ENCODE measurements at regions not wholly inside any gene's neighbourhood (a gene's known extent, or its start where the extent isn't known, plus 50 kb on each side); places are given as distances from the start of the nearest gene placed in this dataset.
"Not testable (repeated sequence)": the region's sequence is repeated elsewhere in the genome, so short reads cannot be mapped to it uniquely, and the experiment has no call there.

DNA sequence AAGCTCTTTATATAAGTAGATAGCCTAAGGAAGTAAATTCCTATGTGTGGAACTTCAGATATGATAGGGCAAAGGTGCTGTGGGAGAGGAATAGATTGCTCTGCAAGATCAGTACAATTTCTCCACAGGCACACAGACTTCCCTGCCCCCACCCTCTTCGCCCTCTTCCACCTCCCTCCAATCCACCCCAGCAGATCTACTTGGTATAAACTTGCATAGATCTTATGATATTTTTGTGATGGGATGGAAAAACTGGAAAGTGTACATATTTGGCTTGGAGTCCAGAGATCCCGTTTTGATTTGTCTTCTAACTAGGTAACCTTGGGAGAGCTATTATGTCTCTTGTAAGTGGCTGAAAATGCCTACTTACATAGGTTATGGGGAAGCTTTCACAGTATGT is 586.3 kb upstream of the USP24 start:
- no peak for DNase-seq

DNA sequence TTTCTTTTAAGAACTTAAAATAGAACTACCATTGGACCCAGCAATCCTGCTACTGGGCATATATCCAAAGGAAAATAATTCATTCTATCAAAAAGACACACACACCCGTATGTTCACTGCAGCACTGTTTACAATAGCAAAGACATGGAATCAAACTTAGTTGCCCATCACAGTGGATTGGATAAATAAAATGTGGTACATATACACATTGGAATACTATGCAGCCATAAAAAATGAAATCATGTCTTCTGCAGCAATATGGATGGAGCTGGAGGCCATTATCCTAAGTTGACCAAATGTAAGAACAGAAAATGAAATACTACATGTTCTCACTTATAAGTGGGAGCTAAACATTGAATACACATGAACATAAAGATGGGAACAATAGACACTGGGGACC is 585.3 kb upstream of the USP24 start:
- no peak for DNase-seq

DNA sequence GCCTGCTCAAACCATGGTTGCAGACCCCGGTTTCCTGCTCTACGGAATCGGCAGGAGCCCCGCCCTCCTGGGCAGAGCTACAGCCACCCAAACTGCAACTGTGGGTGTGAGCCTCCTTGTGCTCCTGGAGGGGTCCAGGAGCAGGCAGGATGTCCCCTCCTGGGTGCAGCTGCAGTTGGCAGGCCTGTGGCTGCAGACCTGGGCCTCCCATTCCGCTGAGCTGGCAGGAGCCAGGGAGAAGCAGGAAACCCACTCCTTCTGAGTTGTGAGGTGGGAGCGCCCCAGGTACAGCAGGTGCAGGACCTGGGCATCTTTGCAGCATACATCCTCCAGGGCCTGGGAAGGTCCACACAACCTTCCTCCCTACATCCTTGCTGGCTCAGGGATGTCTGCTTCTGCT is 578.7 kb upstream of the USP24 start:
- no peak for DNase-seq

DNA sequence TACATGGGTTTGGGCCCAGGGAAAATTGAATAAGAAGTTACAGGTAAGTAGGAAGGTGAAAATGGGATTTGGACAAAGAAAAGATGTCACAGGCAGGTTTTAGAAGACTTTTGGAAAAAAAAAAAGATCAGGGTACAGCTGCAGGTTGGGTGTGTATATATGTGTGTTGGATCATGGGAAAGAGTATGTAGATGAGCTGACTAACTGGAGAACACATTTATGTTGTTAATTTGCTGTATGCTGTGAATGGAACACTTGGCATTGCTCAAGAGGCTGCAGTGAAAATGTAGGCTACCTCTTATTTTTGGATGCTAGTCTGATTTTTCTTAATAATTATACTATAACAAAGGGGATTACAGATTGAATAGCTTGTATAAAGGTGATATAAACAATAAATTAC is 577.7 kb upstream of the USP24 start:
- no peak for DNase-seq

DNA sequence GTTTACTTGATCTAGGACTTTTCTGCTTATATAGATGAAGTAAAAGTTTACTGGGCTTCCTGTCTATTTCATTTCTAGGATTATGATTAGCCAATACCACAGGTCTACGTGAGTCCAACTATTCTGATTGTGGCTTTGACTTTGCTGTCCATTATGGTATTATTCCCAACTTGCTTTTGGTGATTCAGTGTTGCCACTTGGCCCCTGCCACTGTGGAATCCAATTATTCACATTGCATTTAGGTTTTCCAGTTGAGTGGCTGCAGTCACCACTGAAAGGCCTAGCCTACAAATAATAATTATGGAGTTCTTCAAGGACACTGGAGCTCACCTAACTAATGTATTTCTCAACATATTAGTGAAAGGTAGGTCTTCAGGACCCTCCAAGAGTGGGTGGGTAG is 574.3 kb upstream of the USP24 start:
- no peak for DNase-seq

DNA sequence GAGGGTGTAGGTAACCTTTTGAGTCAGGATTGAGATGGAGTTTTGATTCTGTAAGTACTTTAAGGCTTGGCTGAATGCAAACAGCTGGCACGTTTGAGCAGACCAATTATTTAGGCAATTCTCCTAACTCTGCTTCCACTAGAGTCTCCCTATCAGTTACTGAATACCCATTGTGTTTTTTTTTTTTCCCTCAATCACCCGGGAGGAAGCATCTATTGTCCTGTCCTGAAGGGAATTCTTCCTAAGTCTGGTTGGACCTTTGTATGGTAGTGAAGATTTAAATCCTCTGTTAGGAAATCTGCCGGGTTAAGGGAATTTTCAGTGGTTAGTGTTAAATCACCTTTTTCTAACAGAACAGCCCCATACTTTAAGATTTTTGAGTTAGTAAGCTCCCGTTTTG is 571.2 kb upstream of the USP24 start:
- DNase-seq: no peak

DNA sequence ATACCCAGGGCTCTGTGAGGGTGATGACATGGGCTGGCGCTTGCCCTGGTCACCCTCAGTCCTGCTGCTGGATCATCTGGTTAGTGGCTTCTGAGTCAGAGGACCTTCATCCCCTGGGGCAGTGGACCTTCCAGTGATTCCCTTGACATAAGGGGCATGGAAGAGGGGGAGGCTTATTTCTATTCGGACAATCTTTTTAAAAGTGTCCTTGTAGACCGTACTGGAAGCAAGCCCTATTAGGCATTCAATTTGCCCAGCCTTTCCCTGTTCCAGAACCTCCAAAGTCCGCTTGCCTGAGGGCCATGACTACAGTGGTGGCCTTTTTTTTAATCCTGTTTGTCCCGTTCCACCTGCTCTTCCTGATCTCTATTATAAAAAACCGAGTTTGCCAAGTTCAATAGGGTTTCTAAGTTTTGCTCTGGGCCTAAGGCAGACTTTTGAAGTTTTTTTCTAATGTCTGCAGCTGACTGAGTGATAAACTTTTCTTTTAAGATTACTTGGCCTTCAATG is 569.8 kb upstream of the USP24 start:
- not testable (repeated sequence) for DNase-seq

DNA sequence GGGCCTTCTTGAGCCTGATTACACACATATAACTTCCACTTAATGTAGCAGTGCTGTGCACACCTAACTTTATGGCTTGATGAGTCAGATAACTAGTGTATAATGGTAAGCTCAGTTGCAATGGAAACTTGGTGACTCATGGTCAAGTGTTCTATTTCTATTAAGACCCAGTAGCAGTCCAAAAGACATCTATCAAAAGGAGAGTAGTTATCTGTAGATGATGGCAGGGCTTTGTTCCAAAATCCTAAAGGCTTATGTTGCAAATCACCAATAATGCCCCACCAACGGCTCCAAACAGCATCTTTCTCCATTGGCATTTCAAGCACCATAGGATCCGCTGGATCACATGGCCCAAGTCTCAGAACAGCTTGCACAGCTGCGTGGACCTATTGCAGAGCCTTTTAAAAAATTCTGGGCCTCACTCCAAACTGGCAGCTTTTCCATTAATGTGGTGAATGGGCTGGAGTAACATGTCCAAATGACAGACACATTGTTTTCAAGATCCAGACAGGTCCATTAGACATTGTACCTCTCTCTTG is 566.8 kb upstream of the USP24 start:
- no peak for DNase-seq

DNA sequence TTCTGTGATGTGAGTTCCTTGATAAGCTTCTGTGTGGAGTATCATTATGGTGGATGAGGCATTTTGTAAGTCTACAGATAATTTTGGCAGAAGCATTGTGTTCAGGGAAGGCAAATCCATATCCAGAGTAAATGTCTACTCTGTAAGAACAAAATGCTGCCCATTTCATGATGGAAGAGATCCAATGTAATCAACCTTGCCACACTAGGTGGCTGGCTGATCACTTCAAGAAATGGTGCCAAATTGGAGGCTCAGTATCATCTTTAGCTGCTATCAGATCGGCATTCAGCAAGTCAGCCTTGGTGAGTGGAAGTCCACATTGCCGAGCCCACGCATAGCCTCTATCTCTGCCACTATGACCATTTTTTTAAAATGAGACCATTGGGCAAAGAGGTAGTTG is 565.8 kb upstream of the USP24 start:
- DNase-seq: no peak

DNA sequence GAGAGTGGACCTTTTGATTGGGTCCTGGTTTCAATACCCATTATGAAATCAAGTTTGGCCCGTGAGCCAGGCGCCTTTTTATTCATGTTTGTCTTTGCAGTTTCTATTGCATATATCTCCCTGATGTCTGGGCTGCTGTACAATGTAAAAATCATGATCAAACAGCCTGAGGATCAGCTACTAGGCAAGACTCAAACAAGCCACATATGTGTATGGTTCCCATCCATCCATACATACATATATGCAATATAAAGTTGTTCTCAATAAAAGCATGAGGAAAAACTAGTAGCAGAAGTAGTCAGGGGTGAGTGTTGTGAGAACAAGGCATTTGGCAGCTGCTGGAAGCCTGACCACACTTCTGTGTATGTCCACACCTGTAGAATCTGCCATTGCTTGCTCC is 562.4 kb upstream of the USP24 start:
- no peak for DNase-seq

DNA sequence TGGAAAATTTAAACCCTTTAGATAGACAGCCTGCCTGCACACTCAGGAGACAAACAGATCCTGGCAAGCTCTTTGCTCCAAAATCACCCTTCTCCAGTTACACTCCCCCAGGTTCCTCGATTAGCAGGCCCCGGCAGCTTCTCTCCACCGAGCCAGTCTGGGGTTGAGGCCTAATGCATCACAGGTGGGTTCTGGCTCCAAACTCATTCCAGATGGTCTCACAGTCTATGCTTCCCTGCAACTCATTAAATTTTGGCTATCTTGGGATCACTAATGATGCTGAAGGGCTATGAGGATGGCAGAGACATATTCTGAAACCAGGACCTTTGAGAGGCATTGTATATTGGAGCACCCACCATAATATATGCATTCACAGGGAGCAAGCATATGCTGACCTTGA is 559.8 kb upstream of the USP24 start:
- no peak for DNase-seq

DNA sequence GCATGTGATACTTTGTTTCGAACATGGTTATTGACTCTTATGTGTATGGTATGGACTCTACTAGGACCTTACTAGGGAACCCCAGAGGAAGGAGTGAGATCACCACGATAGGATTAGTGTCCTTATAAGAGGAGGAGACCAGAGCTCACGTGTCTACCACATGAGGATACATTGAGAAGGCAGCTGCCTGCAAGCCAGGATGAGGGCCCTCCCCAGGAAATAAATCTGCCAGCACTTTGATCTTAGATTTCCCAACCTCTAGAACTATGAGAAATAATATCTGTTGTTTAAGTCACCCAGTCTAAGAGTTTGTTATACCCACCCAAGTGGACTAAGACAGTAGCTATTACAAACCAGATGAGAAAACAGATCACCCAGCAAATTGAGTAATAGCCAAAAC is 559.3 kb upstream of the USP24 start:
- DNase-seq: no peak

DNA sequence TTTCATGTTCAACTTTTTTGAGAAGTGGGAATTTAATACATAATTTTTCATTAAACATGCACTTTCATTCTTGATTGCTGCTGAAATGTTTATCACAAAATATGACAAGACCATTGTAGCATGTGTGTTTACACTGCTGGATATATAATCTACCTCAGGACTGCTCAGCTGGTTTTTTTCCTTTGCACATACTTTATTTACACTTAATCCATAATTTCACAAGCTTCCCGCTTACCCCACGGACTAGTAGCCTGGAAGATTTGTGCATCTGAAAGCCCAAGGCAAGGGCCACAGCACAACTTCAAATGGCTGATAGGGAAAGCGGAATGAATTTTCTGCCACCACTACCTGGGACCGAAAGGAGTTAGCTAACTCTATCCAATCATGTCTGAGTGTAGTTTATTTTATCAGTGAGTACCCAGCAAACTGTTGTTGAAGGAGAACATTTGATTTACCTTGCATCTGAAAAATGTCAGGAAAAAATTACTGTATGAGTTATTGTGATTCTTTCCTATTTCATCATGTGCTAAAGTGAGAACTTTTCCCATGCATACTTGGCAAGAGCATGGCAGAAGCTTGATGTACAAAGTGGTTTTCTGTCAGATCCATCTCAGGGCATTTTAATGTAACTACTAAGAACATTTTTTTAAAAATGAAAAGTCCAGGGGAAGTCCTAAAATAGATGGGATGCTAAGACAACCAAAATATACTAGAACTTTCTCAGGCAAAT is 558.2 kb upstream of the USP24 start:
- DNase-seq: no peak

DNA sequence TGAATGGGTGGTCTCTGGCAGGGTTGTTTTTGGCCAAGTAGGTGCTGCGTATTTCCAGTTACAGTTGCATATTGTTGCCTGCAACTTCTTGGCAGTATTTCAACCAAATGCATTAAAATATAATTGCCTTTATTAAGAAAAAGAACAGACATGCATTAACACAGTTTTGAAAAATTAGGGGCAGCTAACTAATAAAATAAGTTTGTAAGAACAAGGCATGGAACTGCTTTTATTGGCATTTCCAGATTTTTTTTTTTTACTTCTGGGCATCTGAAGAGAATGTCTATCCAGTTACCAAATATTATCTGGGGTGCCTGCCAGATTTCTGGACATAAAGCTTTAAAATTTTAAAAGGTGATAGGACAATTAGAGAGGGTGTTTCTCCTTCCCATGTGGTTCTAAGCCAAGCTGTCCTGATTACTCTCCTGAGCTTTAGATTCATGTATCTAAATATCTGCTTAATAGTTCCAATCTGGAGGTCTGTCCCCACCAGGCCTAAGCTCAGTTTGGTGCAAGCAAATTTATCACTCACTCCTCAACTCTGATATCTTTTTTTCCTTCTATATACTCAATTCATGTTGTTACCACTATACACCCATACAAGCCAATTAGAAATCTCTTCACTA is 553.3 kb upstream of the USP24 start:
- no peak for DNase-seq

DNA sequence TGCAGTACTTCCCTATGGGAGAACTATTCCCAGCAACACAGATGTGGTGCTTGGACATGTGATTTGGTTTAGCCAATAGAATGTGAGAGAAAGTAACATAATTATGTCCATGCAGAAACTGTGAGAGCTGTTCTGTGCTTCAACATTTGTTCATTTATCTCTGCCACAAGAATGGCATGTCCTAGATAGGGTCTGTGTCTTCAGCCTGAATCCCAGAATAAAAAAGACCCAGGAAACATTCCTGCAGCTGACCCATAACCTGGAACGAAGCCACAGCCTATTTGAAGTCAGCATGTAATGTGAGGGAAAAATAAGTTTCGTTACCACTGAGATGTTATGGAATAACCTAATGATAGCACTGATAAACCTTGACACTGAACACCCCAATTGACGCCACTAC is 552.0 kb upstream of the USP24 start:
- no peak for DNase-seq

DNA sequence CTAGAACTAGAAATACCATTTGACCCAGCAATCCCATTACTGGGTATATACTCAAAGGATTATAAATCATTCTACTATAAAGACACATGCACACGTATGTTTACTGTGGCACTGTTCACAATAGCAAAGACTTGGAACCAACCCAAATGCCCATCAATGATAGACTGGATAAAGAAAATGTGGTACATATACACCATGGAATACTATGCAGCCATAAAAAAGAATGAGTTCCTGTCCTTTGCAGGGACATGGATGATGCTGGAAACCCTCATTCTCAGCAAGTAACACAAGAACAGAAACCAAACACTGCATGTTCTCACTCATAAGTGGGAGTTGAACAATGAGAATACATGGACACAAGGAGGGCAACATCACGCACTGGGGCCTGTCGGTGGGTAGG is 550.3 kb upstream of the USP24 start:
- DNase-seq: not testable (repeated sequence)

DNA sequence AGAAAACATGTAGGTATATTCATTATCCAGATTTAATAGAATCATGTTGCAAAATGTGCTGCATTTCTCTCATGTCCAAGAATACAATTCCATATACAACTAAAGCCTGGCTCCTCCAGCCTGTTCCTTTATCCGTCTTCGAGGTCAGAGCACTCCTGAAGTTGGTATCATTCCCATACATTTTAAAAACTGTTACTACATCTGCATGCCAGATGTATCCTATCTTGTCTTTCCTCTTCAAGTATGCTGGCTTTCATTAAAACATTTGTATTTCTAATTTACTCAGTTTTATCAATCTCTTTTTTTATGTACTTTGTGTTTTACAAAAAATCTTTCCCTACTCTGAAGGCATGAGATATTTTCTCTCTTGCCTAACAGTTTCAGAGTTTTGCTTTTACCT is 536.6 kb upstream of the USP24 start:
- DNase-seq: no peak

DNA sequence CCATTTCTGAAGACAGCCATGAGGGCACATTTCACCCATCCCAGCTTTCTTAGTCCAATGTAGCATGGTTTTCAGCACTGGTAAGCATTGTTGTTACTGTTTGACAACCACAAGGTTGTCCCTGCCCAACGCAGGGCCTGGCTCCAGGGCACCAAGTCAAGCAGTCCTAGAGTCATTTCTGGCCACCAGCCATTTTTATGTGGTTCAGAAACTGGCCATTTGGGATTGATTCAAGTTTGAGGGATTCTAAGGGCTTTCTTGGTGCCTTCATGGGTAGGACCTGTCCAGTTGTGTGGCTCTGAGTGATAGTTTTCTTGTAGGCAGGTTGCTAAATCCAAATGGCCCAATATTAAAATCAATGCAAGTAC is 535.4 kb upstream of the USP24 start:
- DNase-seq: no peak

DNA sequence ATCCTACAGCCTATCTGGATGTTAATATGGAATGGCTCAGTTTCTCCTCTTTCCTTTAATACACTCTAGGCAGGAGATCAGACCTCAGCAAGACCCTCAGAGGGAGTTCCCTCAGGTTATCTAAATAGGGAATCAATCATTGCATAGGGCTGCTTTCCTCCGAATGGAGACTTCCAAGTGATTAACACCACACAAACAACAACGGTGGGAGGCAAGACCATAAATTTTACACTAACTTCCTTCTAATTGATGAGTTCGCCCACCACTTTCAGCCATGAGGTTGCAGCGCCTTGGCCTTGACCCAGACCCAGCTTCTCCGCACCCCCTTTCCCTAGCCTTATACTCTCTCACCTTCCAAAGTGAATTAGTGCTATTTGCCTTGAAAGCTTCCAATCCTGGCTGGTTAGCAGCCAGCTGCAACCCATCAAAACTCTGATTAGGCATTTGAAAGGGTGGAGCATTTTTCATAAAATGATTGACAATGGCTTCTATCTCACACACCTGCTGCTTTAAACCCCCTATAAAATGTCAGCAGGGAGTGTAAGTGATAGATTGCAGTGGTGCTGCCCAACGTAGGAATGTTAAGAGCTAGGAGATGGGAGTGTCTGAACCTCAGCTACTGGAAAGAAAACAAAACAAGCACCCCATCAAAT is 534.9 kb upstream of the USP24 start:
- no peak for DNase-seq

DNA sequence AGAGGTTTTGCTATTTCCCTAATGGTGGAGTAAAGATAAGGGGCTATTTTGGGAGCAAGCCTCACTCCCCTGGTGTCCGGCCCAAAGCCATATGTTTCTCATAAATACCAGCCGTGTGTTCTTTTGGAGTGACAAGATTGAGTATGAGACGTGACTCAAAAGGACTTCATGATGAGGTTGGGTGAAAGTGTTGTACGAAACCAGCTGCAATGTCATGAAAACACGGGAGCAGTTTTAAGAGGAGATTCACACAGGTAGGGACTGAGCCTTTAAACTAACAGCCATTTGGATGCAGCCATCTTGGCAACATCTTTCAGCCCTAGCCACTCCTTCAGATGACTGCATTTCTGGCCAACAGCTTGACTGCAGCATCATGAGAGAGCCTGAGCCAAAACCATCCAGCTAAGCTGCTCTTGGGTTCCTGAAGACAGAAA is 532.3 kb upstream of the USP24 start:
- DNase-seq: no peak

DNA sequence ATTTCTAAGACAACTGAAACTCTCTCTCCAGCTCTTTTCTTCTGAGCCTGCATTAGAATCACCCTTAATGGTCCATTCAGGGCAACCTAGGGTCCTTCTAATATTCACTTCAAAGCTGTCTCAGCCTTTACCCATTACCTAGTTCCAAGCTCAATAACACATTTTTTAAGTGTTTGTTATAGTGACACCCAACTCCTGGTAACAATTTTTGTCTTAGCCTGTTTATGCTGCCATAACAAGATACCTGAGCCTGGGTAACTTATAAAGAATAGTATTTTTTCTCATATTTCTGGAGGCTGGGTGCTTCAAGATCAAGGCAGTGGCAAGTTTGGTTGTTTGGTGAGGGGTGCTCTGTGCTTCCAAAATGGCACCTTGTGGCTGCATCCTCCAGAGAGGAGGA is 531.5 kb upstream of the USP24 start:
- DNase-seq: no peak

DNA sequence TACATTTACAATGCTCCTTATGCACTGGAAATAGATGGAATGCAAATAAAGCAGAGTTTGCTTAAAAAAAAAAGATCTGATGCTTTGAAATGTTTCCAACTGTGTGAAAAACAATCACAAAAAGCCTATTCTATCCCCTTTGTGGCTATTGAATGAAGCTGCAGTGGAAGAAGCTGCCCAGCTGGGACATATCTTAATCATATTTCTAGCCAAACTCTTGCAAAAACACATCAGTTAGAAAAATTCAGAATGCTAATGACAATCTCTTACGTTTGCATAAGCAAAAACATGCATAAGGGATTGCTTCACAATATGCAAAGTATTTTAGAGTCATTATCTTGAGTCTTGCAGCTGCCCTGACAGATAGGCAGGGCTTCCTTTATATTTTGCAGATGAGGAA is 526.4 kb upstream of the USP24 start:
- DNase-seq: no peak

DNA sequence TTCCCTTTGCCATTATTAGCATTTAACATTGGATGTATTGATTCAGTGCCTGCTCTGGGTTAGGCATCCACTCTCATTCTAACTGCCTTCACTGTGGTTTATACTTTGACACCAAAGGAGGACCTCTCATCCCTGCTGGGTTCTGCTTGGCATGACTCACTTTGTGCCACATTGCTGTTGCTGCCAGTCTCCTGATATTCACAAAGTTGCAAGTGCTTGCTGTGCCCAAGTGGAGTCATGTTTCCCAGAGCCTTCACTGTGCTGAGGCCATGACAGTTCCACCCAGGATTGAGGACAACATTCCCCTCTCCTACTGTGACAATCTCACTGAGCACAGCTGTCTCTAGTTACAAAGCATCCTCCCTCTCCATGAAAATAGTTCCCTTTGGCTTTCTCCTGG is 519.9 kb upstream of the USP24 start:
- no peak for DNase-seq

DNA sequence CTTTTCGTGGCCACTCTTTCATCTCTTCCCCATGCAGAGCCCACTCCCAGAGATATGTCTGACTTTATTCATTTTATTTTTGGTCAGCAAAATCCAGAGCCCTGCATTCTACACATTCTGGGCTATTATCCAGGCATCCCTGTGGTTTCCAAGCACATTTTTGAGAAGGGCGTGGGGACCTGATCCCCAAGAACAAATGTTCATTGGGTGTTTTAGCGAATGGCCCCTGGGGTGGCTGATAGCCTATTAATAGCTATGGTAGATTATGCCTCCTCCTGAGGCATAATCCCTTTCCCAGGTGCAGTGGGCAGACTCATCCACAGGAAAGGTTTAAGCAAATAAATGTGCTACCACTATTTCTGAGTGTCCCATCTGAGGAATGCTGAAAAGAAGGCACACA is 511.8 kb upstream of the USP24 start:
- DNase-seq: no peak

Data from NCI-H1930 (cell line).